ENCODE measurements at regions not wholly inside any gene's neighbourhood (a gene's known extent, or its start where the extent isn't known, plus 50 kb on each side); places are given as distances from the start of the nearest gene placed in this dataset.
"Not testable (repeated sequence)": the region's sequence is repeated elsewhere in the genome, so short reads cannot be mapped to it uniquely, and the experiment has no call there.

DNA sequence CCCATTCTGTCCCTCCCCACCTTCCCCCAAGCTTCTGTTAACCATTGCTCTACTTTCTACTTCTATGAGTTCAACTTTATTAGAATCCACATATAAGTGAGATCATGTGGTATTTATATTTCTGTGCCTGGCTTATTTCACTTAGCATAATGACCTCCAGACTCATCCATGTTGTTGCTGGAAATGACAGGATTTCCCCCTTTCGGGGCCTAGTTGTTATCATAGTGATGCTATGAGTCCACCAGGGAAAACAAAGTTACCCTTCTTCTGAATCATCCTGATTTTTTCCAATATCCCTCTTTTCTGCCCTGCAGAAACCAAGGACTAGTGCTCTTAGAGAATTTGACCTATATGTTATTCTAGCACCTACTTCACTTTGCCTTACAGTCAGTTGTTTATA lies 53.2 kb upstream of the TERB2 start:
- not testable (repeated sequence) for TF ChIP-seq HDAC2 (IDR thresholded peaks at IDR 0.05; ENCODE audit: borderline replicate concordance in 1 of 2, low read depth in 2 of 2, low read length in 2 of 2); CEBPB (IDR thresholded peaks at IDR 0.05; ENCODE audit: low read depth, low read length); POLR2A (IDR thresholded peaks at IDR 0.05; ENCODE audit: control extremely low read depth in 1 of 2, low read depth in 2 of 2, low read length in 2 of 2); CREB1 (IDR thresholded peaks at IDR 0.05); EZH2 (IDR thresholded peaks at IDR 0.05; ENCODE audit: low read depth, low read length, severe bottlenecking)
- TF ChIP-seq, protein P1, sequence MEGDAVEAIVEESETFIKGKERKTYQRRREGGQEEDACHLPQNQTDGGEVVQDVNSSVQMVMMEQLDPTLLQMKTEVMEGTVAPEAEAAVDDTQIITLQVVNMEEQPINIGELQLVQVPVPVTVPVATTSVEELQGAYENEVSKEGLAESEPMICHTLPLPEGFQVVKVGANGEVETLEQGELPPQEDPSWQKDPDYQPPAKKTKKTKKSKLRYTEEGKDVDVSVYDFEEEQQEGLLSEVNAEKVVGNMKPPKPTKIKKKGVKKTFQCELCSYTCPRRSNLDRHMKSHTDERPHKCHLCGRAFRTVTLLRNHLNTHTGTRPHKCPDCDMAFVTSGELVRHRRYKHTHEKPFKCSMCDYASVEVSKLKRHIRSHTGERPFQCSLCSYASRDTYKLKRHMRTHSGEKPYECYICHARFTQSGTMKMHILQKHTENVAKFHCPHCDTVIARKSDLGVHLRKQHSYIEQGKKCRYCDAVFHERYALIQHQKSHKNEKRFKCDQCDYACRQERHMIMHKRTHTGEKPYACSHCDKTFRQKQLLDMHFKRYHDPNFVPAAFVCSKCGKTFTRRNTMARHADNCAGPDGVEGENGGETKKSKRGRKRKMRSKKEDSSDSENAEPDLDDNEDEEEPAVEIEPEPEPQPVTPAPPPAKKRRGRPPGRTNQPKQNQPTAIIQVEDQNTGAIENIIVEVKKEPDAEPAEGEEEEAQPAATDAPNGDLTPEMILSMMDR (IDR thresholded peaks at IDR 0.05; ENCODE audit: control extremely low read depth in 1 of 3, insufficient read depth in 1 of 3, low read depth in 1 of 3, low read length in 3 of 3) = not testable (repeated sequence)

Measured in H1 (cell line).